OCI-LY1 (cell line): ENCODE measurements at regions not wholly inside any gene's neighbourhood (a gene's known extent, or its start where the extent isn't known, plus 50 kb on each side); places are given as distances from the start of the nearest gene placed in this dataset.

Experiments
- H2AFZ ChIP-seq: fragments of 200-600 bp; sonication (generic), shearing (Covaris generic); 2 replicates; pipeline ENCODE4 v1.6.0; 2014; ENCODE audit warnings: antibody characterized with exemption, mild to moderate bottlenecking, low read length
- H3F3A ChIP-seq: fragments of 200-600 bp; sonication (generic), shearing (Covaris generic); 2 replicates; pipeline ENCODE4 v1.6.0; 2014; ENCODE audit warnings: mild to moderate bottlenecking, antibody characterized with exemption, low read length, moderate library complexity; ENCODE audit not compliant: insufficient read depth
- H3K27ac ChIP-seq: fragments of 200-600 bp; sonication (generic); 2 replicates; pipeline ENCODE4 v1.5.1; 2014; ENCODE audit warnings: low read length, mixed run types, mild to moderate bottlenecking, low read depth; ENCODE audit not compliant: poor library complexity, severe bottlenecking
- H3K27me3 ChIP-seq: fragments of 200-600 bp; sonication (generic); 2 replicates; pipeline ENCODE4 v1.6.0; 2014; ENCODE audit warnings: antibody characterized with exemption, mild to moderate bottlenecking, low read length, moderate library complexity; ENCODE audit not compliant: insufficient read depth
- H3K36me3 ChIP-seq: fragments of 200-600 bp; sonication (generic); 2 replicates; pipeline ENCODE4 v1.6.1; 2014; ENCODE audit warnings: mild to moderate bottlenecking, antibody characterized with exemption, low read length, moderate library complexity, mixed read lengths; ENCODE audit not compliant: insufficient read depth
- H3K4me1 ChIP-seq: fragments of 200-600 bp; sonication (generic); 2 replicates; pipeline ENCODE4 v1.5.1; 2014; ENCODE audit warnings: mild to moderate bottlenecking, low read length, moderate library complexity; ENCODE audit not compliant: insufficient read depth, severe bottlenecking
- H3K4me2 ChIP-seq: fragments of 200-600 bp; sonication (generic), shearing (Covaris generic); 2 replicates; pipeline ENCODE4 v1.6.1; 2014; ENCODE audit warnings: low read length
- H3K4me3 ChIP-seq: fragments of 200-600 bp; sonication (generic); 2 replicates; pipeline ENCODE4 v1.5.1; 2014; ENCODE audit warnings: low read length, low read depth, mild to moderate bottlenecking, mixed read lengths; ENCODE audit not compliant: poor library complexity, severe bottlenecking
- H3K79me2 ChIP-seq: fragments of 200-600 bp; shearing (Covaris generic); 2 replicates; pipeline ENCODE4 v1.6.1; 2016; ENCODE audit warnings: mixed run types, low read length, mixed read lengths; ENCODE audit not compliant: insufficient read depth
- H3K9ac ChIP-seq: fragments of 200-600 bp; sonication (generic), shearing (Covaris generic); 2 replicates; pipeline ENCODE4 v1.6.1; 2014; ENCODE audit warnings: mild to moderate bottlenecking, low read length, mixed read lengths
- H3K9me2 ChIP-seq: fragments of 200-600 bp; sonication (generic), shearing (Covaris generic); 2 replicates; pipeline ENCODE4 v1.6.1; 2014; ENCODE audit warnings: low read depth, mild to moderate bottlenecking, low read length, mixed read lengths
- H3K9me3 ChIP-seq: fragments of 200-600 bp; shearing (Covaris generic); 2 replicates; pipeline ENCODE4 v1.6.1; 2014; ENCODE audit warnings: low read length, mixed read lengths
- H4K20me1 ChIP-seq: fragments of 200-600 bp; sonication (generic), shearing (Covaris generic); 2 replicates; pipeline ENCODE4 v1.6.0; 2016; ENCODE audit warnings: mild to moderate bottlenecking, low read length; ENCODE audit not compliant: insufficient read depth
- CTCF ChIP-seq: fragments of 200-600 bp; sonication (generic), shearing (Covaris generic); IDR thresholded peaks from 2 replicates; pipeline ENCODE4 v1.5.1; 2017; ENCODE audit warnings: mild to moderate bottlenecking, antibody characterized with exemption, low read length, moderate library complexity, mixed read lengths
- EZH2 ChIP-seq: fragments of 200-600 bp; sonication (generic), shearing (Covaris generic); IDR thresholded peaks from 2 replicates; pipeline ENCODE4 v1.8.0; 2017; ENCODE audit warnings: borderline replicate concordance, mixed run types, mild to moderate bottlenecking, antibody characterized with exemption, low read length, moderate library complexity, mixed read lengths

- TF ChIP-seq EZH2, result no peak
- TF ChIP-seq CTCF, result no peak
- no peak overlapping the region for H3K4me3 ChIP-seq
- H3K4me1 ChIP-seq, result no peaks in the 10 kb centered on the region
- H3K27ac ChIP-seq, result no peak overlapping the region
- H3F3A ChIP-seq, result no peaks in the 10 kb centered on the region
- H3K36me3 ChIP-seq, result no peaks in the 10 kb centered on the region; the same call in 1 of the 2 replicates
- no peaks in the 10 kb centered on the region for H3K79me2 ChIP-seq
- no peaks in the 10 kb centered on the region for H3K9me2 ChIP-seq
- H4K20me1 ChIP-seq, result no peaks in the 10 kb centered on the region
- H3K27me3 ChIP-seq, result no peaks in the 10 kb centered on the region
- H3K9me3 ChIP-seq, result no peaks in the 10 kb centered on the region
- no peak overlapping the region for H2AFZ ChIP-seq
- no peak overlapping the region for H3K9ac ChIP-seq
- H3K4me2 ChIP-seq, result no peak overlapping the region
Measured at GRCh38 chr4:110683601-110684000, 60.7 kb upstream of the PITX2 start.

GRCh38 chr4:110702326-110702725 lies 79.4 kb upstream of the PITX2 start:
- no peaks in the 10 kb centered on the region for H3F3A ChIP-seq
- H3K36me3 ChIP-seq, result no peaks in the 10 kb centered on the region; the same call in 1 of the 2 replicates
- H4K20me1 ChIP-seq, result no peaks in the 10 kb centered on the region
- peaks cover 6% of the 10 kb centered on the region; the same call in 1 of the 2 replicates for H3K9me3 ChIP-seq
- H3K4me2 ChIP-seq, result no peak overlapping the region
- no peak overlapping the region for H3K4me3 ChIP-seq
- no peak overlapping the region for H2AFZ ChIP-seq
- no peak overlapping the region for H3K27ac ChIP-seq
- no peaks in the 10 kb centered on the region for H3K9me2 ChIP-seq
- H3K4me1 ChIP-seq, result peaks cover 51% of the 10 kb centered on the region
- no peaks in the 10 kb centered on the region for H3K79me2 ChIP-seq
- no peak for TF ChIP-seq EZH2
- TF ChIP-seq CTCF, result no peak
- H3K27me3 ChIP-seq, result no peaks in the 10 kb centered on the region
- H3K9ac ChIP-seq, result no peak overlapping the region

GRCh38 chr4:110704748-110705439 lies 82.0 kb upstream of the PITX2 start:
- no peaks in the 10 kb centered on the region for H4K20me1 ChIP-seq
- peak overlapping the region; percentile 92 for H3K27ac ChIP-seq
- H3K9me3 ChIP-seq, result 0 out of 2 replicates have a peak, but pooled peaks cover 5% of the 10 kb centered on the region
- H3K4me1 ChIP-seq, result peaks cover 58% of the 10 kb centered on the region
- peak overlapping the region; percentile 57 for H3K4me2 ChIP-seq
- no peaks in the 10 kb centered on the region for H3F3A ChIP-seq
- H3K9ac ChIP-seq, result peak overlapping the region; percentile 34
- H3K79me2 ChIP-seq, result no peaks in the 10 kb centered on the region
- H3K9me2 ChIP-seq, result no peaks in the 10 kb centered on the region
- no peak for TF ChIP-seq CTCF
- no peak for TF ChIP-seq EZH2
- peak overlapping the region; percentile 35 for H3K4me3 ChIP-seq
- peak overlapping the region; percentile 38; the same call in 1 of the 2 replicates for H2AFZ ChIP-seq
- H3K27me3 ChIP-seq, result no peaks in the 10 kb centered on the region
- no peaks in the 10 kb centered on the region; the same call in 1 of the 2 replicates for H3K36me3 ChIP-seq
